RPMI7951 (cell line): ENCODE measurements at regions not wholly inside any gene's neighbourhood (a gene's known extent, or its start where the extent isn't known, plus 50 kb on each side); places are given as distances from the start of the nearest gene placed in this dataset.
"Not testable (repeated sequence)": the region's sequence is repeated elsewhere in the genome, so short reads cannot be mapped to it uniquely, and the experiment has no call there.

Experiments
- DNase-seq: peaks from one replicate; pipeline ENCODE4 v3.0.0-alpha.2; 2012; ENCODE audit warnings: low read depth

- DNase-seq: no peak
Observed at GRCh38 chr2:51335087-51336058, 303.4 kb upstream of the NRXN1 start.

- DNase-seq: no peak
Observed at GRCh38 chr2:51329512-51329911, 297.6 kb upstream of the NRXN1 start.

GRCh38 chr2:51324051-51324450, 292.1 kb upstream of the NRXN1 start:
- no peak for DNase-seq

GRCh38 chr2:51322613-51323012, 290.7 kb upstream of the NRXN1 start:
- DNase-seq: no peak

- DNase-seq: no peak
Observed at GRCh38 chr2:51304311-51304710, 272.4 kb upstream of the NRXN1 start.

GRCh38 chr2:51301381-51301780, 269.4 kb upstream of the NRXN1 start:
- no peak for DNase-seq

- DNase-seq: no peak
Observed at GRCh38 chr2:51299370-51299769, 267.4 kb upstream of the NRXN1 start.

GRCh38 chr2:51297488-51297887, 265.6 kb upstream of the NRXN1 start:
- DNase-seq: no peak

GRCh38 chr2:51293566-51294200, 261.8 kb upstream of the NRXN1 start:
- no peak for DNase-seq

GRCh38 chr2:51291762-51292551, 260.0 kb upstream of the NRXN1 start:
- DNase-seq: no peak

GRCh38 chr2:51290725-51291124, 258.8 kb upstream of the NRXN1 start:
- DNase-seq: no peak

GRCh38 chr2:51289045-51289444, 257.1 kb upstream of the NRXN1 start:
- DNase-seq: no peak

GRCh38 chr2:51268191-51268590, 236.3 kb upstream of the NRXN1 start:
- DNase-seq: no peak

GRCh38 chr2:51265539-51265938, 233.6 kb upstream of the NRXN1 start:
- no peak for DNase-seq

GRCh38 chr2:51263951-51264350, 232.0 kb upstream of the NRXN1 start:
- no peak for DNase-seq

- not testable (repeated sequence) for DNase-seq
Observed at GRCh38 chr2:51263101-51263500, 231.2 kb upstream of the NRXN1 start.

- DNase-seq: no peak
Observed at GRCh38 chr2:51258301-51258700, 226.4 kb upstream of the NRXN1 start.

- no peak for DNase-seq
Observed at GRCh38 chr2:51256736-51257135, 224.8 kb upstream of the NRXN1 start.

GRCh38 chr2:51251356-51251755, 219.4 kb upstream of the NRXN1 start:
- DNase-seq: no peak

GRCh38 chr2:51247252-51247805, 215.4 kb upstream of the NRXN1 start:
- no peak for DNase-seq

- DNase-seq: no peak
Observed at GRCh38 chr2:51243892-51244535, 212.1 kb upstream of the NRXN1 start.
